ENCODE measurements at regions not wholly inside any gene's neighbourhood (a gene's known extent, or its start where the extent isn't known, plus 50 kb on each side); places are given as distances from the start of the nearest gene placed in this dataset.
"Not testable (repeated sequence)": the region's sequence is repeated elsewhere in the genome, so short reads cannot be mapped to it uniquely, and the experiment has no call there.

GRCh38 chr7:150193866-150194265 lies 129.3 kb upstream of the LRRC61 start:
- DNase-seq (ENCODE audit: low spot score); in situ Hi-C loops (cut with MboI; ENCODE audit: low pct_unique_long_range_greater_than_20kb, low sequenced_read_pairs, unreplicated experiment): not testable (repeated sequence)
